ENCODE measurements at regions not wholly inside any gene's neighbourhood (a gene's known extent, or its start where the extent isn't known, plus 50 kb on each side); places are given as distances from the start of the nearest gene placed in this dataset.

DNA sequence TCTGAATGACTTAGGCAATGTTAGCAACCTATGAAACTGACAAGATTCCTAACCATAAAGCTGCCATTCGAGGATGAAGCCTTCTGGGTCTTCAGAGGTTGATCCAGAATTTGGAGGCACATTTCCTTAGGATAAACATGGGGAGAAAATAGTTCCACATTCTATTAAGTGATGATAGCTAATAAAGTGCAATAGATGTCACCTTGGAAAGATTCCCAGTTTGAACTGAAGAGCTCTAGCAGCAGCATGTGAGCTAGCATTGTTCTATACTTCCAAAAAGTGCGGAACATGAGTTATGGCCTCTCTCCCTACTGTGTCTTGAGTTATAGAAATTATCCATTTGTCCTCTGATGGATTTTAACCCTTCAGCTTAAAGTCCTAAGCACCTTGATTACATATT is 991.4 kb upstream of the SLIT2 start:
- Histone ChIP-seq H3K27ac (ENCODE audit: low read depth, low read length, severe bottlenecking) (no peak overlapping the region), H3K4me1 (ENCODE audit: control insufficient read depth, insufficient read depth, low read length, poor library complexity, severe bottlenecking) (no peaks in the 10 kb centered on the region), H3K9me3 (ENCODE audit: control insufficient read depth, low read length) (no peaks in the 10 kb centered on the region), H3K4me3 (ENCODE audit: extremely low read depth, insufficient read depth, low read length, poor library complexity, severe bottlenecking) (no peak overlapping the region), H3K36me3 (ENCODE audit: control insufficient read depth, insufficient read depth, low read length) (no peaks in the 10 kb centered on the region)
- WGBS, 2 experiments (ENCODE audit: insufficient coverage in 2 of 2), result 60% methylated on average over 1 of the region's 2 CpGs; no CpG with 5 or more reads in 1 of the 2 experiments

DNA sequence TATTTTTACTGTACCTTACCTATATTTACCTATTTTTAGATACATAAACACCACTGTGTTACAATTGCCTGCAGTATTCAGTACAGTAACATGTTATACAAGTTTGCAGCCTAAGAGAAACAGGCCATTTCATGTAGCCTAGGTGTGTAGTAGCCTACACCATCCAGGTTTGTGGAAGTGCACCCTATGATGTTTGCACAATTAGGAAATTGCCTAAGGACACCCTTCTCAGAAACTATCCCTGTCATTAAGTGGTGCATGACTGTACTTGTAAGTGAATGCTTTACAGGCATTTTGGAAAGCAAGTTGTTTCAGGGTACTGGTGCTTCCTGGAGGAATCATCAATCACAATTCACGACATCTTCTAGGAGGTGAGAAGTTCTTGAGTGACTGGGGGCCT is 991.8 kb upstream of the SLIT2 start:
- H3K27ac ChIP-seq (ENCODE audit: low read depth, low read length, severe bottlenecking), result no peak overlapping the region
- H3K36me3 ChIP-seq (ENCODE audit: control insufficient read depth, insufficient read depth, low read length), result no peaks in the 10 kb centered on the region
- 100% methylated on average over 1 of the region's 1 CpG; no CpG with 5 or more reads in 1 of the 2 experiments for whole genome bisulfite sequencing, 2 experiments (ENCODE audit: insufficient coverage in 2 of 2)
- no peaks in the 10 kb centered on the region for H3K4me1 ChIP-seq (ENCODE audit: control insufficient read depth, insufficient read depth, low read length, poor library complexity, severe bottlenecking)
- H3K9me3 ChIP-seq (ENCODE audit: control insufficient read depth, low read length), result no peaks in the 10 kb centered on the region
- H3K4me3 ChIP-seq (ENCODE audit: extremely low read depth, insufficient read depth, low read length, poor library complexity, severe bottlenecking), result no peak overlapping the region

DNA sequence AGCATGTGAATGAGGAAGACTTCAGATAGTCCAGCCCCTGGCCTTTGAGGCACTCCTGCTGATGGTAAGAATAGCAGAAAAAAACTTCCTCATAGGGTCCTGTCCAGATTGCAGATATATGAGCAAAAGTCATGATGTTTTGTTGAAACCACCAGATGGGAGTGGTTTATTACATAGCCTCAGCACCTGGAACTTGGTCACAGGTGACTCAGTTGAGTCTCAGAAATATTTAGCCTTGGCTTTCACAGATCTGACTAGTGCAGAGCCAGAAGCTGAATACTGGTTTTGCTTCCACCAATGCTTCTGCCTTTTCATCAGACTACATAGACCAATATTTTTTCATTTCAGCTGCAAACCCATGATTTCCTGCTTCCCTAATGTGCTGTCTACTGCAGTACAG is 994.9 kb upstream of the SLIT2 start:
- Histone ChIP-seq H3K36me3 (ENCODE audit: control insufficient read depth, insufficient read depth, low read length) (no peaks in the 10 kb centered on the region), H3K4me1 (ENCODE audit: control insufficient read depth, insufficient read depth, low read length, poor library complexity, severe bottlenecking) (no peaks in the 10 kb centered on the region), H3K27ac (ENCODE audit: low read depth, low read length, severe bottlenecking) (no peak overlapping the region), H3K4me3 (ENCODE audit: extremely low read depth, insufficient read depth, low read length, poor library complexity, severe bottlenecking) (no peak overlapping the region), H3K9me3 (ENCODE audit: control insufficient read depth, low read length) (no peaks in the 10 kb centered on the region)

DNA sequence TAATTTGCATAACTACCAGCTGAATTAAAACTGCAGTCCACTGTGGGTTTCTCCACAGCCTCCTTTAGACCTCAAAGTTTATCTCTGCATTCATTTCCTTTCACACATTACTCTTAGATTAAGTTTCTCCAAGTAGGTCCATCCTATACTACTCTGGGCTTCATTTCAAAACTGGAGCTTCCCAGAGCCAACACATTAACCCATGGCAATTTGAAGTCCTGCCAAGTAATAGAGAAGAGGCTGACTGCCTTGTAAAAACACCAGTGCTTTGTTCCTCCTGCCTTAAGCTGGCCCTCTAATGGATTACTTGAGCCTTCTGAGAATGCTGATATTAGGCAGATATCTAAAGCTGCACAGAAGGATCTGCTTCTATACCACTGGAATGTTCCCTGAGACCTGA is 997.2 kb upstream of the SLIT2 start:
- Histone ChIP-seq H3K36me3 (ENCODE audit: control insufficient read depth, insufficient read depth, low read length) (no peaks in the 10 kb centered on the region), H3K4me1 (ENCODE audit: control insufficient read depth, insufficient read depth, low read length, poor library complexity, severe bottlenecking) (no peaks in the 10 kb centered on the region), H3K9me3 (ENCODE audit: control insufficient read depth, low read length) (no peaks in the 10 kb centered on the region)

DNA sequence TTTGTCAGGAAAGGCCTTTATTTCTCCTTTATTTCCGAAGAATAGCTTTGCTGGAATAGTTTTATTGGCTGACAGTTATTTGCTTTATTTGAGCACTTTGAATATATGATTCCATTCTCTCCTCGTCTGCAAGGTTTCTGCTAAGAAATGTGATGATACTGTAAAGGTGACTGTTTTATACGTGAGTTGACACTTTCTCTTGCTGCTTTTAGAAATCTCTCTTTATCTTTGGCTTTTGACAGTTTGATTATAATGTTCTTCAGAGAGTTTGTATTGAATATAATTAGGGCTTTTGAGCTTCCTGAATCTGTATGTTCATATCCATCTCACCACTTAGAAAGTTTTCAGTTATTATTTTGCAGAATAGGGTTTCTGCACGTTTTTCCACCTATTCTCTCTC is 1003.7 kb upstream of the SLIT2 start:
- Histone ChIP-seq H3K27ac (ENCODE audit: low read depth, low read length, severe bottlenecking) (no peak overlapping the region), H3K4me3 (ENCODE audit: extremely low read depth, insufficient read depth, low read length, poor library complexity, severe bottlenecking) (no peak overlapping the region), H3K9me3 (ENCODE audit: control insufficient read depth, low read length) (no peaks in the 10 kb centered on the region), H3K4me1 (ENCODE audit: control insufficient read depth, insufficient read depth, low read length, poor library complexity, severe bottlenecking) (no peaks in the 10 kb centered on the region), H3K36me3 (ENCODE audit: control insufficient read depth, insufficient read depth, low read length) (no peaks in the 10 kb centered on the region)
- WGBS, 2 experiments (ENCODE audit: insufficient coverage in 2 of 2), result no CpG with 5 or more reads among the region's 4 CpGs

More for the DNA sequence above, 997.2 kb upstream of the SLIT2 start:
- no peak overlapping the region for H3K27ac ChIP-seq (ENCODE audit: low read depth, low read length, severe bottlenecking)
- no peak overlapping the region for H3K4me3 ChIP-seq (ENCODE audit: extremely low read depth, insufficient read depth, low read length, poor library complexity, severe bottlenecking)

DNA sequence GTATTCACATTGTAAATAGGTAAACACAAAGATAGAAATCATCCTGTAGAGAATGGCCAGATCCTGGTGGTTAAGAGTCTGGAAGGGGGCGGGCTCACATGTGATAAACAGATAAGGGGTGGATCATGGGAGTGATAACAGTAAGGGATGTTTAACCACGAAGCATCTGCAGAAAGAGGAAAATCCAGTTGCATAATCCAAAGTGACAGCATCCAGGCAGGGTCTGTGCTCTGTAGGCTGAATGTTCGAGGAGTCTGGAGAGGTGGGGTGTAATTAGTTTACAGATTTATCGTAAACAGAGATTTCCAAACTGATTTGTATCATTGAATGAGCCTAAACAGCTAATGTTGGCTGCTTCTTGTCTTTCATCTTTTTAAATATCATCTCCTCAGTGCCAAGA is 1009.8 kb upstream of the SLIT2 start:
- H3K4me1 ChIP-seq (ENCODE audit: control insufficient read depth, insufficient read depth, low read length, poor library complexity, severe bottlenecking), result peaks cover 14% of the 10 kb centered on the region
- 50 to 86% methylated on average over 1 to 4 of the region's 4 CpGs for WGBS, 2 experiments (ENCODE audit: insufficient coverage in 2 of 2)
- no peaks in the 10 kb centered on the region for H3K9me3 ChIP-seq (ENCODE audit: control insufficient read depth, low read length)
- no peaks in the 10 kb centered on the region for H3K36me3 ChIP-seq (ENCODE audit: control insufficient read depth, insufficient read depth, low read length)
- no peak overlapping the region for H3K27ac ChIP-seq (ENCODE audit: low read depth, low read length, severe bottlenecking)
- no peak overlapping the region for H3K4me3 ChIP-seq (ENCODE audit: extremely low read depth, insufficient read depth, low read length, poor library complexity, severe bottlenecking)

DNA sequence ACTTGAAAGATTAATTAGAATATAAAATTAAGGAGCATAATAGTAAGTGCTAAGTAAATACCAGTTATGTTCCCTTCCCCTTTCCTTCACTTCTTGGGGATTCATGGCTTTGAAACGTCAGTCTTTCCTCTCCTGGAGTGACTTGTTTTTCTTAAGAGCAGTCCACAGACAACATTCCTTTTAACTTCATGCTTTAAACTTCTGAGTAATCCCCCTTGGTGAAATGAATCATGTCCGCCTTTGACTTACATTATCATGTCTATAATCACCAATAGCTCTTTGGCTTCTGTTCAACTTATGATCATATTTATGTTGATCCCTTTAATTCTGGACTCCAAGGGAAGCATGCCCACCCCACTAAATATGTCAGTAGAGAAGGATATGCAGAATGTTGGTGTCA is 1012.1 kb upstream of the SLIT2 start:
- Histone ChIP-seq H3K9me3 (ENCODE audit: control insufficient read depth, low read length) (no peaks in the 10 kb centered on the region), H3K4me3 (ENCODE audit: extremely low read depth, insufficient read depth, low read length, poor library complexity, severe bottlenecking) (no peak overlapping the region), H3K4me1 (ENCODE audit: control insufficient read depth, insufficient read depth, low read length, poor library complexity, severe bottlenecking) (peaks cover 14% of the 10 kb centered on the region), H3K36me3 (ENCODE audit: control insufficient read depth, insufficient read depth, low read length) (no peaks in the 10 kb centered on the region), H3K27ac (ENCODE audit: low read depth, low read length, severe bottlenecking) (no peak overlapping the region)
- 60 to 61% methylated on average over 1 to 2 of the region's 2 CpGs for WGBS, 2 experiments (ENCODE audit: insufficient coverage in 2 of 2)

DNA sequence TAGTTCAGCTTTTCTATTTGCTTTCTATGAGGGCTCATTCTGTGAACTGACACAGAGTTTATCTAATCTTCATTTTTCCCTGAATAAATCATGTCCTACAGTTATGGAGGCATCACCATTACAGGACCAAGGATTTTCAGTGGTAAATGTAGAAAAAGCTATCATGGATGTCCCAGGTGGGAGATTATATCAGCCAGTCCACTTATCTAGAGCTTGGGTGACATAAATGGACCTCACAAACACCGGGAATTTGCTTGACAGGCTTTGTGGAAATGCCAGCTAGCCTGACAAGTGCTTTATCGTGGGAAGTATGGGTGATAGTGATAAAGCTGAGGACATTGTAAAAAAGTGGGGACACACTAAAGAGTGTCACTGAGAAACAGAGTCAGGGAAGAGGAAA is 1015.2 kb upstream of the SLIT2 start:
- WGBS, 2 experiments (ENCODE audit: insufficient coverage in 2 of 2), result 93 to 95% methylated on average over 2 of the region's 2 CpGs
- Histone ChIP-seq H3K4me3 (ENCODE audit: extremely low read depth, insufficient read depth, low read length, poor library complexity, severe bottlenecking) (no peak overlapping the region), H3K4me1 (ENCODE audit: control insufficient read depth, insufficient read depth, low read length, poor library complexity, severe bottlenecking) (peaks cover 11% of the 10 kb centered on the region), H3K36me3 (ENCODE audit: control insufficient read depth, insufficient read depth, low read length) (no peaks in the 10 kb centered on the region), H3K27ac (ENCODE audit: low read depth, low read length, severe bottlenecking) (no peak overlapping the region), H3K9me3 (ENCODE audit: control insufficient read depth, low read length) (no peaks in the 10 kb centered on the region)

DNA sequence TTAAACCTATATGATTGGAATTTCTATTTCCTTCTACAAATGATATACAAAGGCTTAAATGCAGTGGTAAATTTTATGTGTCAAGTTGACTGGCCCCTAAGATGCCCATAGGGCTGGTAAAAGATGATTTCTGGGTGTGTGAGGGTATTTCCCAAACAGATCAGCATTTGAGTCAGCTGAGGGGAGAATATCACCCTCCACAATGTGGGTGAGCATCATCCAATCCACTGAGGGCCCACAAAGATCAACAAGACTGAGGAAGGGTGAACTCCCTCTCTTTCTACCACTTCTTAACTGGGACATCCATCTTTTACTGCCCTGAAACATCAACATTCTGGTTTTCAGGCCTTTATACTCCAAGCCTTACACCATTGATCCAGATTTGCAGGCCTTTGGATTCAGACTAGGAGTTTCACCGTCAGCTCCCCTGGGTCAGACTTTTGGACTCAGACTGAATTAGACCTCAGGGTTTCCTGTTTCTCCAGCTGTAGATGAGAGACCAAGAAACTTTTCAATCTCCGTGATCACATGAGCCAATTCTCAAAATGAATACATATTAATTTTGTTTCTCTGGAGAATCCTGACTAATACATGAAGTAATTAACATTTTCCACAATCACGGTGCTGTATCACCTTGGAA is 1020.7 kb upstream of the SLIT2 start:
- Histone ChIP-seq H3K9me3 (ENCODE audit: control insufficient read depth, low read length) (no peaks in the 10 kb centered on the region), H3K4me1 (ENCODE audit: control insufficient read depth, insufficient read depth, low read length, poor library complexity, severe bottlenecking) (no peaks in the 10 kb centered on the region)
- 100% methylated on average over 1 of the region's 3 CpGs for WGBS, 2 experiments (ENCODE audit: insufficient coverage in 2 of 2)

DNA sequence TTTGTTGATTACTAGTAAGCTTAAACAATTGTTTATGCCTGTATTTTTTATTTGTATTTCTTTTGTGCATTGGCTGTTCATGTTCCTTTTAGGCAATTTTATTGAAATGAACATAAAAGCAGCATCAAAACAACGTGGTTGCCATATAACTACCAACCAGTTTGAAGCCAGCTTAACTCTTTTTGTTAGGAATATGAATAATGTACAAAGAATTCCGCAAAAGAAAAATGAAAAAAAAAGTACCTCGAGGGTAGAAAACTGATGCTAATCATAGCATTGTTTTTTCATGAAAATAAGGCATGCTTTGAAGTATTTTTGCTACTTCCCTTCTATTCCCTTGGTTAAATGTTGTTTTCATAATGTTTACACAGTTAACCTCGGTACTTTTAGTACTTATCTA is 1024.0 kb upstream of the SLIT2 start:
- H3K4me3 ChIP-seq (ENCODE audit: extremely low read depth, insufficient read depth, low read length, poor library complexity, severe bottlenecking), result no peak overlapping the region
- H3K4me1 ChIP-seq (ENCODE audit: control insufficient read depth, insufficient read depth, low read length, poor library complexity, severe bottlenecking), result no peaks in the 10 kb centered on the region
- no peaks in the 10 kb centered on the region for H3K9me3 ChIP-seq (ENCODE audit: control insufficient read depth, low read length)
- no CpG with 5 or more reads among the region's 4 CpGs for WGBS, 2 experiments (ENCODE audit: insufficient coverage in 2 of 2)
- no peak overlapping the region for H3K27ac ChIP-seq (ENCODE audit: low read depth, low read length, severe bottlenecking)
- no peaks in the 10 kb centered on the region for H3K36me3 ChIP-seq (ENCODE audit: control insufficient read depth, insufficient read depth, low read length)

More for the DNA sequence above, 1020.7 kb upstream of the SLIT2 start:
- no peak overlapping the region for H3K27ac ChIP-seq (ENCODE audit: low read depth, low read length, severe bottlenecking)
- H3K36me3 ChIP-seq (ENCODE audit: control insufficient read depth, insufficient read depth, low read length), result no peaks in the 10 kb centered on the region
- no peak overlapping the region for H3K4me3 ChIP-seq (ENCODE audit: extremely low read depth, insufficient read depth, low read length, poor library complexity, severe bottlenecking)

DNA sequence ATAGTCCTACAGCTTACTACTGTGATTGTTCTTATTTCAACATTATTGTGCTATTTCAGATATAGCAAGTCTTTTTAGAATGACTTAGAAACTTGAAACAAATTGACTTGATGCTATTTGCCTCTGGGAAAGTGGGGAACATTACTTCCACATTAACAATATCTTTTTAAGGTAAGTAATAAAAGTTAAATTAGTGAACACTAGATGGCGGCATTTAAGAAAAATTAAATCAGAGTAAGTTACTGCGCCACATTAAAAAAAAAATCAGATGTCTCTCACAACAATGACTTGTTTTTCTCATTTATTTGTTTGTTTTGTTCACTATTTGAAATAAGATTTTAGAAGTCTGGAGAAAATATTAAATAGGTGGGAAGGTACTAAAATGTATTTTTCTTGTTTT is 1026.9 kb upstream of the SLIT2 start:
- Histone ChIP-seq H3K9me3 (ENCODE audit: control insufficient read depth, low read length) (no peaks in the 10 kb centered on the region), H3K27ac (ENCODE audit: low read depth, low read length, severe bottlenecking) (no peak overlapping the region), H3K4me1 (ENCODE audit: control insufficient read depth, insufficient read depth, low read length, poor library complexity, severe bottlenecking) (no peaks in the 10 kb centered on the region), H3K4me3 (ENCODE audit: extremely low read depth, insufficient read depth, low read length, poor library complexity, severe bottlenecking) (no peak overlapping the region), H3K36me3 (ENCODE audit: control insufficient read depth, insufficient read depth, low read length) (no peaks in the 10 kb centered on the region)
- WGBS, 2 experiments (ENCODE audit: insufficient coverage in 2 of 2), result no CpG with 5 or more reads among the region's 2 CpGs
